Cardiac fibroblast (primary cell): ENCODE measurements at regions not wholly inside any gene's neighbourhood (a gene's known extent, or its start where the extent isn't known, plus 50 kb on each side); places are given as distances from the start of the nearest gene placed in this dataset.

ENCODE experiments used
- DNase-seq, 2 donors: peaks; one replicate each; pipeline versions ENCODE4 v3.0.0 to v3.0.0-alpha.2; 2010; ENCODE audit warnings: low read depth in 2 of 2
- H3K4me3 ChIP-seq, 2 donors: replicated peaks in 1 of 2; 1 replicate in 1 of 2; 2 replicates in 1 of 2; pipeline ENCODE4 v1.5.1; 2011; ENCODE audit warnings: low read depth in 2 of 2, low read length in 2 of 2, mild to moderate bottlenecking in 2 of 2, moderate library complexity in 1 of 2
- CTCF ChIP-seq: IDR thresholded peaks from one replicate; pipeline ENCODE4 v1.5.1; 2011; ENCODE audit warnings: low read depth, mild to moderate bottlenecking, low read length, inconsistent platforms

GRCh38 chr3:110526777-110527727 lies 544.6 kb upstream of the NECTIN3 start:
- no peak overlapping the region for H3K4me3 ChIP-seq
- TF ChIP-seq CTCF = no peak
- DNase-seq = peak; percentile 89 to 98

GRCh38 chr3:110528305-110529121 lies 543.1 kb upstream of the NECTIN3 start:
- TF ChIP-seq CTCF = no peak
- H3K4me3 ChIP-seq = no peak overlapping the region
- peak in 1 of 2 donors; percentile 26 for DNase-seq

- no peak overlapping the region for H3K4me3 ChIP-seq
- DNase-seq = no peak
- TF ChIP-seq CTCF = no peak
Observed at GRCh38 chr3:110530902-110531301, 540.7 kb upstream of the NECTIN3 start.

- DNase-seq = peak; percentile 29 to 45
- no peak for TF ChIP-seq CTCF
- no peak overlapping the region for H3K4me3 ChIP-seq
Observed at GRCh38 chr3:110533089-110533488, 538.5 kb upstream of the NECTIN3 start.

- TF ChIP-seq CTCF = no peak
- no peak overlapping the region for H3K4me3 ChIP-seq
- no peak for DNase-seq
Observed at GRCh38 chr3:110542552-110543150, 529.0 kb upstream of the NECTIN3 start.

GRCh38 chr3:110544730-110545129 lies 526.9 kb upstream of the NECTIN3 start:
- no peak overlapping the region for H3K4me3 ChIP-seq
- DNase-seq = no peak
- TF ChIP-seq CTCF = no peak
